ENCODE measurements at regions not wholly inside any gene's neighbourhood (a gene's known extent, or its start where the extent isn't known, plus 50 kb on each side); places are given as distances from the start of the nearest gene placed in this dataset.

- in situ Hi-C loops (cut with HindIII; ENCODE audit: low sequenced_read_pairs) = no loop called here
Measured at GRCh38 chr3:40793730-40794129, 269.0 kb downstream of the ZNF621 start.

GRCh38 chr3:40800343-40800742, 275.6 kb downstream of the ZNF621 start:
- in situ Hi-C loops (cut with HindIII; ENCODE audit: low sequenced_read_pairs) = no loop called here

- in situ Hi-C loops (cut with HindIII; ENCODE audit: low sequenced_read_pairs) = no loop called here
Measured at GRCh38 chr3:40801284-40801741, 276.6 kb downstream of the ZNF621 start.

- in situ Hi-C loops (cut with HindIII; ENCODE audit: low sequenced_read_pairs) = no loop called here
Measured at GRCh38 chr3:40803311-40803710, 278.6 kb downstream of the ZNF621 start.

GRCh38 chr3:40805456-40805855, 280.7 kb downstream of the ZNF621 start:
- in situ Hi-C loops (cut with HindIII; ENCODE audit: low sequenced_read_pairs) = no loop called here

GRCh38 chr3:40810813-40811212, 286.1 kb downstream of the ZNF621 start:
- in situ Hi-C loops (cut with HindIII; ENCODE audit: low sequenced_read_pairs) = no loop called here

- in situ Hi-C loops (cut with HindIII; ENCODE audit: low sequenced_read_pairs) = no loop called here
Measured at GRCh38 chr3:40817017-40817416, 292.3 kb downstream of the ZNF621 start.

GRCh38 chr3:40821315-40821714, 296.6 kb downstream of the ZNF621 start:
- in situ Hi-C loops (cut with HindIII; ENCODE audit: low sequenced_read_pairs) = no loop called here

- in situ Hi-C loops (cut with HindIII; ENCODE audit: low sequenced_read_pairs) = no loop called here
Measured at GRCh38 chr3:40827226-40827625, 302.5 kb downstream of the ZNF621 start.

GRCh38 chr3:40827942-40828688, 303.4 kb downstream of the ZNF621 start:
- in situ Hi-C loops (cut with HindIII; ENCODE audit: low sequenced_read_pairs) = no loop called here

GRCh38 chr3:40828741-40829415, 304.1 kb downstream of the ZNF621 start:
- in situ Hi-C loops (cut with HindIII; ENCODE audit: low sequenced_read_pairs) = no loop called here

GRCh38 chr3:40829876-40830275, 305.1 kb downstream of the ZNF621 start:
- in situ Hi-C loops (cut with HindIII; ENCODE audit: low sequenced_read_pairs) = no loop called here

GRCh38 chr3:40837300-40837699, 312.5 kb downstream of the ZNF621 start:
- in situ Hi-C loops (cut with HindIII; ENCODE audit: low sequenced_read_pairs) = no loop called here

- in situ Hi-C loops (cut with HindIII; ENCODE audit: low sequenced_read_pairs) = no loop called here
Measured at GRCh38 chr3:40841131-40841530, 316.4 kb downstream of the ZNF621 start.

GRCh38 chr3:40841570-40842109, 316.9 kb downstream of the ZNF621 start:
- in situ Hi-C loops (cut with HindIII; ENCODE audit: low sequenced_read_pairs) = no loop called here

GRCh38 chr3:40842714-40843113, 318.0 kb downstream of the ZNF621 start:
- in situ Hi-C loops (cut with HindIII; ENCODE audit: low sequenced_read_pairs) = no loop called here

- in situ Hi-C loops (cut with HindIII; ENCODE audit: low sequenced_read_pairs) = no loop called here
Measured at GRCh38 chr3:40843208-40843624, 318.5 kb downstream of the ZNF621 start.

GRCh38 chr3:40843851-40844548, 319.2 kb downstream of the ZNF621 start:
- in situ Hi-C loops (cut with HindIII; ENCODE audit: low sequenced_read_pairs) = no loop called here

GRCh38 chr3:40844896-40845295, 320.1 kb downstream of the ZNF621 start:
- in situ Hi-C loops (cut with HindIII; ENCODE audit: low sequenced_read_pairs) = loop anchor here (5.0 kb wide), 1 partner anchor 92 kb away; no protein-coding TSS in a partner anchor

GRCh38 chr3:40845447-40845846, 320.7 kb downstream of the ZNF621 start:
- in situ Hi-C loops (cut with HindIII; ENCODE audit: low sequenced_read_pairs) = loop anchor here (5.0 kb wide), 1 partner anchor 92 kb away; no protein-coding TSS in a partner anchor

- in situ Hi-C loops (cut with HindIII; ENCODE audit: low sequenced_read_pairs) = loop anchor here (5.0 kb wide), 1 partner anchor 91 kb away; no protein-coding TSS in a partner anchor
Measured at GRCh38 chr3:40845916-40846315, 321.2 kb downstream of the ZNF621 start.
